ENCODE measurements at regions not wholly inside any gene's neighbourhood (a gene's known extent, or its start where the extent isn't known, plus 50 kb on each side); places are given as distances from the start of the nearest gene placed in this dataset.

DNA sequence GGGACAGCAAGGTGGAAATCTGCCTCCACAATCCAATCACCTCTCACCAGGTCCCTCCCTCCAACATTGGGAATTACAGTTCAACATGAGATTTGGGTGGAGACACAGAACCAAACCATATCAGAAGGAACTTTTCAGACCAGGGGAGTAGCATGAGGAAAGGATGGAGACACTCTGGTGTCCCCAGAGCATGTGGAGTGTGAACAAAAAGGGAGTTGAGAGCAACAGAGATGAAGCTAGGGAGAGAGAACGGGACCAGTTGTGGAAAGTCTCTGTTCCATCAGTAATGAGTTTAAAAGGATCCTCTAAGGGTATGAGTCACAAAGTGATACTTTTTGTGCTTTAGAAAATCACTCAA lies 382.0 kb downstream of the SFMBT2 start (continued):
- TF ChIP-seq, protein P1, sequence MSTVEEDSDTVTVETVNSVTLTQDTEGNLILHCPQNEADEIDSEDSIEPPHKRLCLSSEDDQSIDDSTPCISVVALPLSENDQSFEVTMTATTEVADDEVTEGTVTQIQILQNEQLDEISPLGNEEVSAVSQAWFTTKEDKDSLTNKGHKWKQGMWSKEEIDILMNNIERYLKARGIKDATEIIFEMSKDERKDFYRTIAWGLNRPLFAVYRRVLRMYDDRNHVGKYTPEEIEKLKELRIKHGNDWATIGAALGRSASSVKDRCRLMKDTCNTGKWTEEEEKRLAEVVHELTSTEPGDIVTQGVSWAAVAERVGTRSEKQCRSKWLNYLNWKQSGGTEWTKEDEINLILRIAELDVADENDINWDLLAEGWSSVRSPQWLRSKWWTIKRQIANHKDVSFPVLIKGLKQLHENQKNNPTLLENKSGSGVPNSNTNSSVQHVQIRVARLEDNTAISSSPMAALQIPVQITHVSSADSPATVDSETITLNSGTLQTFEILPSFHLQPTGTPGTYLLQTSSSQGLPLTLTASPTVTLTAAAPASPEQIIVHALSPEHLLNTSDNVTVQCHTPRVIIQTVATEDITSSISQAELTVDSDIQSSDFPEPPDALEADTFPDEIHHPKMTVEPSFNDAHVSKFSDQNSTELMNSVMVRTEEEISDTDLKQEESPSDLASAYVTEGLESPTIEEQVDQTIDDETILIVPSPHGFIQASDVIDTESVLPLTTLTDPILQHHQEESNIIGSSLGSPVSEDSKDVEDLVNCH (CRISPR knock-in tag; IDR thresholded peaks at IDR 0.05), result no peak
- TF ChIP-seq SUZ12 (IDR thresholded peaks at IDR 0.05; ENCODE audit: low read depth, low read length), result no peak
- TF ChIP-seq ZNF180 (CRISPR knock-in tag; IDR thresholded peaks at IDR 0.05; ENCODE audit: borderline replicate concordance, low read depth), result no peak
- no peak for TF ChIP-seq PHF5A (CRISPR knock-in tag; IDR thresholded peaks at IDR 0.05; ENCODE audit: low read depth, unreplicated experiment)
- TF ChIP-seq, protein P2, sequence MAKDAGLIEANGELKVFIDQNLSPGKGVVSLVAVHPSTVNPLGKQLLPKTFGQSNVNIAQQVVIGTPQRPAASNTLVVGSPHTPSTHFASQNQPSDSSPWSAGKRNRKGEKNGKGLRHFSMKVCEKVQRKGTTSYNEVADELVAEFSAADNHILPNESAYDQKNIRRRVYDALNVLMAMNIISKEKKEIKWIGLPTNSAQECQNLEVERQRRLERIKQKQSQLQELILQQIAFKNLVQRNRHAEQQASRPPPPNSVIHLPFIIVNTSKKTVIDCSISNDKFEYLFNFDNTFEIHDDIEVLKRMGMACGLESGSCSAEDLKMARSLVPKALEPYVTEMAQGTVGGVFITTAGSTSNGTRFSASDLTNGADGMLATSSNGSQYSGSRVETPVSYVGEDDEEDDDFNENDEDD (CRISPR knock-in tag; IDR thresholded peaks at IDR 0.05; ENCODE audit: borderline replicate concordance), result no peak
- TF ChIP-seq ZNF333 (CRISPR knock-in tag; IDR thresholded peaks at IDR 0.05; ENCODE audit: borderline replicate concordance), result no peak
- TF ChIP-seq CREM (IDR thresholded peaks at IDR 0.05), result no peak
- no peak for TF ChIP-seq CREM (CRISPR knock-in tag; IDR thresholded peaks at IDR 0.05)

DNA sequence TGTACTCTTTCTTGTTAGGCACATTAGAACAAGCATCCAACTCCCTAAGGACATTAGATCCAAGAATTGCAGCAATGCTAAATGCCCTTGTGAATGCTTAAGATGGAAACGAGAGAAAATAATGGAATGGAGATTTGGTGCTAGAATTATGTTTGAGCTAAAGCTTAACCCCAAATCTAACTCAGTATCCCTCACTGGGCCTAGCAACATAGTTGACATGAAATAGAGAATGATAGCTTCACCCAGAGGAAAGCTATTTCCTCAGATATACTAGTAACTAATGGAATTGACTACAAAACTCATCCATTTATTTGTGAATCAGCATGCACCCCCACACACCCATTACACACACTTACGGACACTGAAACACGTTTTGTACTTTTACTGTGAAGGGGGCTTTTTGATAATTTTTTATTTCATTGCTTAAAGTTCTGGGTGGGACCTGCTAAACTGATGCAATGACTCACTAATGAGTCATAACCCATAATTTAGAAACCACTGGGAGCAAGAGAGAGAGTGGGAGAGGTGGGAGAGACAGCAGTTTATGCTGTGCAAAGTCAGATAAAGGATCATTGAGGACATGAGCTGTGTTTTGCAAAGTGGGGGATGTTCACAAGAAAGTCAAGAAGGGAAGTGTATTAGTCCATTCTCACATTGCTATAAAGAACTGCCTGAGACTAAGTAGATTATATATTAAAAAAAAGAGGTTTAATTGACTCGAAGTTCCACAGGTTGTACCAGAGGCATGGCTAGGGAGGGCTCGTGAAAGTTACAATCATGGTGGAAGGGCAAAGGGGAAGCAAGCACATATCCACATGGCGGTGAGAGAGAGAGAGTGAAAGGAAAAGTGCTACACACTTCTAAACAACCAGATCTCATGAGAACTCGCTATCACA lies 382.7 kb downstream of the SFMBT2 start:
- H3K4me2 ChIP-seq (ENCODE audit: low read depth, low read length), result no peak overlapping the region
- in situ Hi-C loops (cut with HindIII; ENCODE audit: extremely low pct_ligation_motif_present, low pct_unique_long_range_greater_than_20kb) (no loop called here), intact Hi-C loops (cut with micrococcal nuclease; ENCODE audit: unreplicated experiment) (no loop called here)
- ChIA-PET CTCF (ENCODE audit: low intra/inter-chr PET ratio, low total read pairs) (no interaction called here), POLR2A (no interaction called here)
- no peaks in the 10 kb centered on the region for H3K9me3 ChIP-seq (ENCODE audit: low read length)
- 12% methylated on average over 7 of the region's 7 CpGs for WGBS (ENCODE audit: low lambda C conversion rate)
- H3K79me2 ChIP-seq (ENCODE audit: insufficient read depth, low read length), result no peaks in the 10 kb centered on the region
- no peaks in the 10 kb centered on the region for H3K36me3 ChIP-seq (replicated peaks in 1 of 2; ENCODE audit: control insufficient read depth in 1 of 2, insufficient read depth in 2 of 2, low read length in 2 of 2)
- BruUV-seq (replicated peaks), result no TSS peak
- no peak for ATAC-seq
- H3K27ac ChIP-seq (ENCODE audit: extremely low read length, insufficient read depth, low read length), result no peak overlapping the region
- H3K4me1 ChIP-seq (ENCODE audit: insufficient read depth, low read length), result no peaks in the 10 kb centered on the region
- no peak overlapping the region for H2AFZ ChIP-seq (ENCODE audit: low read length)
- H3K27me3 ChIP-seq (ENCODE audit: control insufficient read depth in 1 of 2, insufficient read depth in 2 of 2, low read length in 2 of 2), result no peaks in the 10 kb centered on the region
- no peak overlapping the region for H3K9ac ChIP-seq (ENCODE audit: insufficient read depth, low read depth, low read length)
- no peak for DNase-seq (ENCODE audit: low spot score)
- FAIRE-seq, result no peak
- H4K20me1 ChIP-seq (ENCODE audit: insufficient read depth, low read length), result no peaks in the 10 kb centered on the region
- H3K4me3 ChIP-seq (replicated peaks in 1 of 3; ENCODE audit: insufficient read depth in 1 of 3, low read depth in 2 of 3, low read length in 3 of 3), result no peak overlapping the region
- TF ChIP-seq ZNF816 (CRISPR knock-in tag; IDR thresholded peaks at IDR 0.05; ENCODE audit: borderline replicate concordance), result no peak
- no peak for TF ChIP-seq ZNF343 (CRISPR knock-in tag; IDR thresholded peaks at IDR 0.05)
- TF ChIP-seq PHB2 (IDR thresholded peaks at IDR 0.05; ENCODE audit: partially characterized antibody), result no peak
- TF ChIP-seq, protein P3, sequence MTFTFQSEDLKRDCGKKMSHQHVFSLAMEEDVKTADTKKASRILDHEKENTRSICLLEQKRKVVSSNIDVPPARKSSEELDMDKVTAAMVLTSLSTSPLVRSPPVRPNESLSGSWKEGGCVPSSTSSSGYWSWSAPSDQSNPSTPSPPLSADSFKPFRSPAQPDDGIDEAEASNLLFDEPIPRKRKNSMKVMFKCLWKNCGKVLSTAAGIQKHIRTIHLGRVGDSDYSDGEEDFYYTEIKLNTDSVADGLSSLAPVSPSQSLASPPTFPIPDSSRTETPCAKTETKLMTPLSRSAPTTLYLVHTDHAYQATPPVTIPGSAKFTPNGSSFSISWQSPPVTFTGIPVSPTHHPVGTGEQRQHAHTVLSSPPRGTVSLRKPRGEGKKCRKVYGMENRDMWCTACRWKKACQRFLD (CRISPR knock-in tag; IDR thresholded peaks at IDR 0.05; ENCODE audit: borderline replicate concordance), result no peak
- TF ChIP-seq, protein P4, sequence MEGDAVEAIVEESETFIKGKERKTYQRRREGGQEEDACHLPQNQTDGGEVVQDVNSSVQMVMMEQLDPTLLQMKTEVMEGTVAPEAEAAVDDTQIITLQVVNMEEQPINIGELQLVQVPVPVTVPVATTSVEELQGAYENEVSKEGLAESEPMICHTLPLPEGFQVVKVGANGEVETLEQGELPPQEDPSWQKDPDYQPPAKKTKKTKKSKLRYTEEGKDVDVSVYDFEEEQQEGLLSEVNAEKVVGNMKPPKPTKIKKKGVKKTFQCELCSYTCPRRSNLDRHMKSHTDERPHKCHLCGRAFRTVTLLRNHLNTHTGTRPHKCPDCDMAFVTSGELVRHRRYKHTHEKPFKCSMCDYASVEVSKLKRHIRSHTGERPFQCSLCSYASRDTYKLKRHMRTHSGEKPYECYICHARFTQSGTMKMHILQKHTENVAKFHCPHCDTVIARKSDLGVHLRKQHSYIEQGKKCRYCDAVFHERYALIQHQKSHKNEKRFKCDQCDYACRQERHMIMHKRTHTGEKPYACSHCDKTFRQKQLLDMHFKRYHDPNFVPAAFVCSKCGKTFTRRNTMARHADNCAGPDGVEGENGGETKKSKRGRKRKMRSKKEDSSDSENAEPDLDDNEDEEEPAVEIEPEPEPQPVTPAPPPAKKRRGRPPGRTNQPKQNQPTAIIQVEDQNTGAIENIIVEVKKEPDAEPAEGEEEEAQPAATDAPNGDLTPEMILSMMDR (CRISPR knock-in tag; IDR thresholded peaks at IDR 0.05), result no peak
- TF ChIP-seq ZFP36L1 (CRISPR knock-in tag; IDR thresholded peaks at IDR 0.05), result no peak
- no peak for TF ChIP-seq HCFC1 (IDR thresholded peaks at IDR 0.05; ENCODE audit: low read depth, low read length)
